ENCODE measurements at regions not wholly inside any gene's neighbourhood (a gene's known extent, or its start where the extent isn't known, plus 50 kb on each side); places are given as distances from the start of the nearest gene placed in this dataset.

DNA sequence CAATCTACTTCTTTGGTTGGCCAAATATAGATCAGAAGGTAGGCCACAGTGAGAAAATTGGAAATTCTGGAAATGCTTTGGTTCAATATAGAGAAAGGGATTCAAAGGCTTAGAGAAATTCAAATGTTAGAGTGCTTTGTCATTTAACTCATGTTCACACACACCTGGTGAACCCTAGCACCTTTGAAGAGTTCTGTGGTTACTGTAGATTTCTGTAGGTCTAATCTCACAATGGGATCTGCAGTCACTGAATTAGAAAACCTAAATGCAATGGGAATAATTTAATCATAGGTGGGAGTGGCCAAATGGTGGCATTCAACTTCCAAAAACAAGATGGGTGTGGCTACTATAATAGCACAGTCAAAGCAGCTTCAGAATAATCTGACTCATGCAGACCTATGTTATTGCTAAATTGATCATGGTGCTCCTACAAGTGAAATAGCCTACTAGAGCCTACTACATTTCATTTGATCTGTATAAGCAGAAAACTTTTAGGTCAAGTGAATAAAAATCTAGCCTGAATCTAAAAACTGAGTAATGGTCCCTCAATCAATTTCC lies 1152.9 kb downstream of the PCDH9 start:
- no peak for TF ChIP-seq EZH2 (IDR thresholded peaks at IDR 0.05; ENCODE audit: borderline replicate concordance, low read depth, low read length, severe bottlenecking)
- no peak for TF ChIP-seq POLR2A (IDR thresholded peaks at IDR 0.05; ENCODE audit: low read depth, low read length)
- TF ChIP-seq CTCF (IDR thresholded peaks at IDR 0.05; ENCODE audit: extremely low read depth in 1 of 2, insufficient read depth in 1 of 2, low read depth in 1 of 2, low read length in 2 of 2): no peak
- TF ChIP-seq MYC (IDR thresholded peaks at IDR 0.05; ENCODE audit: low read depth, low read length): no peak
- no peak overlapping the region for H3K9ac ChIP-seq (replicated peaks; ENCODE audit: extremely low read depth, insufficient read depth, low read length)
- no peaks in the 10 kb centered on the region for H4K20me1 ChIP-seq (replicated peaks; ENCODE audit: control insufficient read depth, extremely low read depth, insufficient read depth, low read length)
- no peaks in the 10 kb centered on the region for H3K27me3 ChIP-seq (ENCODE audit: control insufficient read depth in 2 of 2, insufficient read depth in 2 of 2, low read length in 2 of 2)
- no peak overlapping the region for H3K4me2 ChIP-seq (ENCODE audit: insufficient read depth, low read length)
- H3K4me3 ChIP-seq (replicated peaks in 1 of 3; ENCODE audit: insufficient read depth in 1 of 3, low read depth in 1 of 3, low read length in 3 of 3): no peak overlapping the region
- H3K27ac ChIP-seq (ENCODE audit: insufficient read depth, low read depth, low read length): no peak overlapping the region
- H2AFZ ChIP-seq (ENCODE audit: low read depth, low read length): no peak overlapping the region
- FAIRE-seq (no peak), DNase-seq (ENCODE audit: low read depth, low spot score) (no peak)
- H3K4me1 ChIP-seq (ENCODE audit: control insufficient read depth, extremely low read depth, insufficient read depth, low read length): no peaks in the 10 kb centered on the region
- H3K79me2 ChIP-seq (ENCODE audit: control insufficient read depth, insufficient read depth, low read length): no peaks in the 10 kb centered on the region
- no TSS peak for BruUV-seq (replicated peaks)
- dilution Hi-C loops (cut with MboI; ENCODE audit: extremely low pct_ligation_motif_present, low sequenced_read_pairs) (no loop called here), intact Hi-C loops (cut with micrococcal nuclease) (no loop called here)
- ChIA-PET CTCF (no interaction called here), POLR2A (no interaction called here)
- H3K36me3 ChIP-seq (ENCODE audit: control insufficient read depth in 2 of 2, extremely low read depth in 1 of 2, insufficient read depth in 2 of 2, low read length in 2 of 2): no peaks in the 10 kb centered on the region
- no peaks in the 10 kb centered on the region for H3K9me1 ChIP-seq (replicated peaks; ENCODE audit: control insufficient read depth, extremely low read depth, insufficient read depth, low read length)
- no peaks in the 10 kb centered on the region for H3K9me3 ChIP-seq (replicated peaks; ENCODE audit: control insufficient read depth, insufficient read depth, low read length)

DNA sequence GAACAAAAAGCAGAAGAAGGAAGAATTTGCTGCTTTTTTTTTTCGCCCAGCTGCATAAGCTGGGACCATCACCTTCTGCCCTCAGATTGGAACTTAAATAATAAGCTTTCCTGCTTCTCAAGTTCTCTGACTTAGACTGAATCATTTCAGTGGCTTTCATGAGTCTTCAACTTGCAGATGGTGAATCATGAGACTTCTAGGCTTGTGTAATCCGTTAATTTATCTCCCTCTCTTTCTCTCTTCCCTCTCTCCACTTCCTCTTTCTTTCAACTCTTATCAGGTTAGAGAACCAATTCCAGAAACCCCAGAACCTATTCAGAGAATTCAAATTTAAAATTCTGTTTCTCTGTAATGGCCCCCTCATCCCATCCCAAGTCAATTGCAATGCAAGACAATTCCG lies 1153.7 kb downstream of the PCDH9 start:
- DNase-seq (ENCODE audit: low read depth, low spot score) (no peak), FAIRE-seq (no peak)
- dilution Hi-C loops (cut with MboI; ENCODE audit: extremely low pct_ligation_motif_present, low sequenced_read_pairs) (no loop called here), intact Hi-C loops (cut with micrococcal nuclease) (no loop called here)
- Histone ChIP-seq H3K27ac (ENCODE audit: insufficient read depth, low read depth, low read length) (no peak overlapping the region), H2AFZ (ENCODE audit: low read depth, low read length) (no peak overlapping the region), H3K9me1 (replicated peaks; ENCODE audit: control insufficient read depth, extremely low read depth, insufficient read depth, low read length) (no peaks in the 10 kb centered on the region), H3K27me3 (ENCODE audit: control insufficient read depth in 2 of 2, insufficient read depth in 2 of 2, low read length in 2 of 2) (no peaks in the 10 kb centered on the region), H3K36me3 (ENCODE audit: control insufficient read depth in 2 of 2, extremely low read depth in 1 of 2, insufficient read depth in 2 of 2, low read length in 2 of 2) (no peaks in the 10 kb centered on the region), H3K9me3 (replicated peaks; ENCODE audit: control insufficient read depth, insufficient read depth, low read length) (no peaks in the 10 kb centered on the region), H3K4me3 (replicated peaks in 1 of 3; ENCODE audit: insufficient read depth in 1 of 3, low read depth in 1 of 3, low read length in 3 of 3) (no peak overlapping the region), H3K4me1 (ENCODE audit: control insufficient read depth, extremely low read depth, insufficient read depth, low read length) (no peaks in the 10 kb centered on the region), H3K79me2 (ENCODE audit: control insufficient read depth, insufficient read depth, low read length) (no peaks in the 10 kb centered on the region), H3K9ac (replicated peaks; ENCODE audit: extremely low read depth, insufficient read depth, low read length) (no peak overlapping the region), H4K20me1 (replicated peaks; ENCODE audit: control insufficient read depth, extremely low read depth, insufficient read depth, low read length) (no peaks in the 10 kb centered on the region), H3K4me2 (ENCODE audit: insufficient read depth, low read length) (no peak overlapping the region)
- CTCF ChIA-PET: no interaction called here
- BruUV-seq (replicated peaks): no TSS peak
- no peak for TF ChIP-seq POLR2AphosphoS5 (IDR thresholded peaks at IDR 0.05; ENCODE audit: insufficient read depth, low read depth, low read length)
- TF ChIP-seq MYC (IDR thresholded peaks at IDR 0.05; ENCODE audit: low read depth, low read length): no peak
- no peak for TF ChIP-seq CTCF (IDR thresholded peaks at IDR 0.05; ENCODE audit: extremely low read depth in 1 of 2, insufficient read depth in 1 of 2, low read depth in 1 of 2, low read length in 2 of 2)
- TF ChIP-seq, protein P1, sequence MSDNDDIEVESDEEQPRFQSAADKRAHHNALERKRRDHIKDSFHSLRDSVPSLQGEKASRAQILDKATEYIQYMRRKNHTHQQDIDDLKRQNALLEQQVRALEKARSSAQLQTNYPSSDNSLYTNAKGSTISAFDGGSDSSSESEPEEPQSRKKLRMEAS (IDR thresholded peaks at IDR 0.05; ENCODE audit: insufficient read depth, insufficient read length): no peak
- TF ChIP-seq JUN (IDR thresholded peaks at IDR 0.05; ENCODE audit: borderline replicate concordance, insufficient read depth, insufficient read length, low read depth): no peak
- TF ChIP-seq FOS (IDR thresholded peaks at IDR 0.05; ENCODE audit: borderline replicate concordance, insufficient read depth, low read length): no peak
- TF ChIP-seq EZH2 (IDR thresholded peaks at IDR 0.05; ENCODE audit: borderline replicate concordance, low read depth, low read length, severe bottlenecking): no peak
- POLR2A ChIA-PET: no interaction called here

All from endothelial cell of umbilical vein (primary cell).